GM21526 (cell line): ENCODE measurements at regions not wholly inside any gene's neighbourhood (a gene's known extent, or its start where the extent isn't known, plus 50 kb on each side); places are given as distances from the start of the nearest gene placed in this dataset.
"Not testable (repeated sequence)": the region's sequence is repeated elsewhere in the genome, so short reads cannot be mapped to it uniquely, and the experiment has no call there.

ENCODE experiments used
- ATAC-seq: cut with Tn5 transposase; IDR thresholded peaks from one replicate; pipeline ENCODE4 v1.9.1; 2021; ENCODE audit warnings: moderate library complexity; ENCODE audit not compliant: unreplicated experiment, low FRiP score

DNA sequence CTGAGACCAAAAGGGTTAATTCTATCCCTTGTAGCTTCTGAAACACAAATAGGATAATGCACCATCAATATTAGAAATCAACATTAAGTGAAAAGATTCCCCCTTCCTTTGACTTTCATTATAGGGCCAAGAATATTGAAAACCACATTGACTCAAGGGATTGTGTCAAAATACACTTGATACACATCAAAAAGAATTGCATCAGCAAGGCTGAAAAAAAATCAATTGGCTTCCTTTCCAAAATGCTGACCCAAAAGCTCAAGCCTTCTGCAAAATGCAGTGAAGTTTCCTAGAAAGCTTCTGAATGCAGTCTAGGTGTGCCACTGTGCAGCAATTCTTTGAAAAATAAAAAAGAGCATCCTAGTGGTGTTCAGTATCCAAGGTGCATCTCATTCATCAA lies 674.4 kb downstream of the TOX3 start:
- no peak for ATAC-seq

DNA sequence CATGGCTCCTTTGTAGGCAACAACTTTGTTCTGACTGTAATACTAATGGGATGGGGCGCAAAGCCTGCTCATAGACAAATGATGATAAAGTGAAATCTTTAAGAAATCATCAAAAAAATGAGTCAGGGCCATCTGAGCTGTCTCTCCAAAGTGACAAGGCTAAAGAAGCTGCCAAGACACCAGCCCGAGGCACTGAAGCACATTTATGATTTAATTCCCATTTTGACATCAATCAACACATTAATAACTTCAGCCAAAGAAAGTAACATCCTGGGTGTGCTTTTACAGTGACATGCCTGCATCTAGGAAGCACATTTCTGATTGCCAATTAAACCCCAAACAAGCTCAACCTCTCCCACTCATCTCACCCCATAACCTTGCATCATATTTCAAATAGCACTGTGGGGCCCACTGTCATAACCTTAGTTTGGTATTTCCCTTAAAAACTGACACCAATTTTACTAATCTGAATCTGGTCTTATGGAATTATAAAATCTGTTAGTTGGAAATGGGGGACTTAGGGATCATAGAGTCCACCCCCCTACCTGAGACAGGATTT lies 676.6 kb downstream of the TOX3 start:
- ATAC-seq: no peak

DNA sequence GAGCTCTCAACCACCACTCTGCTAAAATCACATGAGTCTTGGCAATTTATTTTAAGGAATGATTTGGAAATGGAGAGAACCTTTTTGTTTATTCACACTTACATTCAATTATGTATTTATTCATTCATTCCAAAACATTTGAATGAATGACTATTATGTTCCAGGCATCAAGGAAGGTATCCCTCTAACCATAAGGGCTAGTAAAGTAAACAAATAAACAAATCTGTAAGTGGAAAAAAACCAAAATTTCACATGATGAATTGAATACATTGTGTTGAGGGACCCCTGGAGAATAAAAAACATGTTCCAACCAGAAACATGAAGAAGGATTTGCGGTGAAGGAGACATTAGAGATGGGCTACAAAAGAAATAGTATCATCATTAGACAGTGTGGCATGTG lies 677.8 kb downstream of the TOX3 start:
- no peak for ATAC-seq

DNA sequence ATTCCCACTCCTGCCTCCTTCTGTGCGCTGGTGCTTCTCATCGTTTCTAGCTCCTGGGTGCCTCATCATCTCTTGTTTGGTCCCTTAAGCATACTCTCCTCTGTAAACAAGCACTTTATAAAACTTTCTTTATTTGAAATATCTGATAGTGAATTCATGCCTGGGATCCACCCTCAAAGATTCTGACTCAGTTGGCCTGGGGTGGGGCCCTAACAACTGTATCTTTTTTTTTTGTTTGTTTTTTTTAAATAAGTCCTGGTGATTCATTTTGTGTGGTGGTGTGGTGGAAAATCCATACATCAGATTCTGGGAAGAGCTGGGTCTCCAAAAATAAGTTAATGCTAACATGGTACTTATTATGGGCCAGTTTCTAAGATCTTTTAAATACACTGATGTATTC lies 678.3 kb downstream of the TOX3 start:
- ATAC-seq: no peak

DNA sequence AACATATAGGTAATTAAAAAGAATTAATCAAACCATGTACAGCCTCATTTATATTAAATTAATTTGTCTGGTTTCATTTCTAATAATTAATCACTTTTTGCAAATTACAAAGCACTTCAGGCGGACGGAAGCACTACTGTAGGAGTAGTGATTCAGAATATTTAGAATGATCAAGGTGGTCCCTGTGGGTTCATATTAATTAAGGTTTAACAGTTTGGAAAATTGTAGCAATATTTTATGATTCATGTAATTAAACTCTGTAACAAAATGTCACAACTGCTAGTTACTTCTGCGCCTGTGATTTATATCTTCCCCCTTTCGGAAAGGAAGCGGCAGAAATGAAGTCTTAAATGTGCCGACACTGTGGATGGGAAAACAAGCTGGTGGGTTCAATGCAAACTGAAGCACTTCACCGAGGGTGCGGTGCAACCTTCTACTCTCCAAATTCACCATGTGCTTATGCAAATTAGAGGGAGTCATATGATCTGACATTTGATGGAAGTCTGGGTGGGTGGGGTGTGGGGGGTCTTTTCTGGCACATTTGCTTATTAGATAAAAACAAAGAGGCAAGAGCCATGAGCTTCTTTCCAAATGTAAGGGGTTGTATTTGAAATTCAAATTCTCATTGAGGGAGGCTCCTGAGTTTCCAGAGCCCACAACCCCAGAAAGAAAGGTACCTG lies 679.4 kb downstream of the TOX3 start:
- no peak for ATAC-seq

DNA sequence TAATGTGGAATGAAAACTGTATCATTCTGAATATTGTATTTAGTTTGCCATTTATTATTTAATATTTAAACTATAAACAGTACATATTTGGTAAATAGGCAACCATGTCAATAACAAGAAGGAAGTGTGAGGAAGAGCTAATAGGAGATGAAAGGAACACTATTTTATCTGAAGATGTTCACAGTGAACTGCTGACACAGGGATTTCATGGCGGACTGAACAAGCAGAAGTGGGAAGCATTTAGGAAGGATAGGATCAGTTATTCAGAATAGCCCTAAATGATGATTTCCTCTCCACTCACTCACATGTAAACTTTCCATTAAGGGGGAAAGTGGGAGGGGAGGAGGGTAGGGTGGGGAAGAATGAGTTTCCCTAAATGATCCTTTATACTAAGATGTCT lies 682.4 kb downstream of the TOX3 start:
- no peak for ATAC-seq

DNA sequence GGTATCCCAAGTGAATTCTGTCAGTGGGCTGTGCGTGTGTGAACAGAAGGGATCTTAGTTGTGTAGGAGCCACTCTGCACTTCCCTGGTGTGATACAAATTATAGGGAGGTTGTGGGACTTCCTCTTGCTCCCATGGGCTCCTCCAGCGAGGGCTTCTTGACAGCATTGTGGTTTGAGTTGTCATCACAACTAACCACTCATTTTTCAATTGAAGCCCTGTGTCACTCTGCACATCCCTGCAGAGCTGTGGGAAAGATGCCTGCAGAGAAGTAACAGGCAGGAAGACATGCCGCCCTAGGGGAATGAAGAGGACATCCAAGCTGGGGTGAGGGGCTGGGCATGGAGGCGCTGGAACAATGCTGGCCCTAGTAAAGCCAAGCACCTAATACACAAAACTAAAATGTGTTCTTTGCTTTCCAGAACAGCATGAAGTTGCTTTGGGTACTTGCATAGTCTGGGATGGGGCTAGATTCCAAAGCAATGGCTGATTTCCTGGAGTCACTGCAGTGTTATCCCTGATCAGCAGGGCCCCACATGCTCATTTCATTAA lies 692.5 kb downstream of the TOX3 start:
- no peak for ATAC-seq

DNA sequence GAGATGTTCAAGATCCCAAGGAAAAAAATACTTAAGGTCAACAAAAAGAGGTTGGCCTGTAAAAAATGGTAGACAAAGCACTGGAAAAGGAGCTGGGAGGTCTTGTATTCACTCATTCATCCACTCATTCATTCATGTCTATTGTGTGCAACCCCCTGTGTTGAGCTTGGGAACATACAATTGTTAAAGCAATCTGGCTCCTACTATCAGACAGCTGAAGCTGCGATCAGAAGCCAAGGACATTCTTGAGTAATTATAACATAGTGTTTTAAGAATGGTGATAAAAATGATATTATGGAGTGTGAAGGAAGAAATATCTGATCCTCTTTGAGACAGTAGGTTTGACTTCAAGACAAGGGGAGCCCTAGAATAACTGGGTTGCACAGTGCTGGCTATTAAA lies 693.4 kb downstream of the TOX3 start:
- ATAC-seq: no peak

DNA sequence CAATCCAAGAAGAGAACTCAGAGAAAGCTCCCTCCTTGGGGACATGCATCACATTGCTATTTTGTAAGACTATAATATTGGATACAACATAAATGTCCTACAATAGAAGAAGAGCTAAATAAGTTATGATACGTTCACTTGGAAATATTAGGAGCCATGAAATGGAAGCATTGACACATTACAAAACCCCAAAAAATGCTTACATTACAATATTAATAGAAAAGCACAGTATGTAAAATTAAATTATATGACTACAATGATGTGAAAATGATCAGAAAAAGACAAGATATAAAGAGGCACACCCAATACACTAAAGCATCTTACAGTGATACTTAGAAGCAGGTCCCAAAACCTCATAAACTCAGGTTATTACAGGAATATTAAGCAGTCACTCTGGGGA lies 694.1 kb downstream of the TOX3 start:
- ATAC-seq: no peak

DNA sequence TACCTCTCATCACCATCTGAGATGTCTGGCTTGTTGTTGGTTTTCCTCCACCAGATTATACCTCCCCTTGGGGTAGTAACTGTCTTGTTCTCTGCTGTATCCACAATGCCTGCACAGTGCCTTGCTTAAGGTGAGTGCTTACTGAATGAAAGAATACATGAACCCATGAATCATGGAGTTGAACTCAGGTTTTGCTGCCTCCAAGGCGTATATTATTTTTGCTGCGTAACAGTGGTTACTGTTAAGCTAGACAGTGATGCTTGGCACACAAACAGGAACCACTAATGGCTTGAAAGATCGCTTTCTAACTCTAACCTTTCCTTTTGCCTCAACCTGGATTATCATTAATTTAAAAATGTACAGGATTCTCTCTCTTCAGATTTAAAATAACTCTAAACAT lies 695.8 kb downstream of the TOX3 start:
- ATAC-seq: no peak

DNA sequence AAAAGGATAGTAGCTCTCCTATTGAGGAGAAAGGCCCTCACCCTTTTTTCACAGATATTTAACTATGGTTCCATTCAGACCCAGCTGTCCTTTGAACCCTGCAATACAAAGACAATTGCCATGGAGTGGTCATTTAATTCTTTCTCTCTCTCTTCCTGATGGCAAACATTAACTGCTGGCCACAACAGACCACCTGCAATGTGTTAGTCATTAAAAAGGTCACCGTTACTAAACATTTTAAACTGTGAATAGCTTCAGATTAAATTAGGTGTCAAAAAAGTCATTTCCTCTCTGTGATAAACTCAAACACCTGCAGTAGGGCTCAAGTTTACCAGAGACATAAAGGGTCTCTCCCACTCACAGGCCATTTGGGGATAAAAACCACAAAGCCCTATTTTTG lies 697.2 kb downstream of the TOX3 start:
- ATAC-seq: no peak

DNA sequence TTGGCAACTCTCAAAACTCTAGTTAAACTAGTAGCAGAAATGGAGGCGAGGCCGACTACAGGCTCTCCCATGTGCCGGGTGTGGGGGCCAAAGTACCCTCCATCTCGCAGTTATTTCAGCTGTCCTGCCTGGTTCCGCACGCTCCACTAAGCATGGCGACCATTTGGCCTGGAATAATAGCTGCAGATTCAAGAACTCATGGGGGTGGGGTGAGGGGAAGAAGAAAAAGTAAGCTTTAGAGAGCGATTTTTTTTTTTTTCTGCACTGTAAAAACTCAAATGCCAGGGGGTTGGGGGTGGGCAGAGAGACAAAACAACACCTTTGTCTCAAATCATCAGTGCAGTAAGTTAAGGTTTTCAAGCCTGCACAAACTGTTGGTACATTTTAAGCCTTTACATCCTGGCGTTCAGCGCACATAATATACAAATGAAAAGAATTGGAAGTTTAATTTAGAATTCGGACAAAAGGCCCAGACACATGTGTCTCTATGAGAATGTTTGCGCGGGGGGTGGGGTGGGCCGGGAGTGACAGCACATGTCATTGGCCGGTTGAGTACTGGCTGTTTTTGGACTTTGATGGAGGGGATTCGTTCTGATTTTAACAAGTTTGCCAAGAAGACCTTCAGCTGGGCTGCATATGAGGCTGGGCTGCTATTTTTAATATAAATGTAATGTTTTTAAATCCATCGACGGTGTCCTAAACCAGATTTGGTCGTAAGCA lies 694.7 kb upstream of the SALL1 start:
- no peak for ATAC-seq

DNA sequence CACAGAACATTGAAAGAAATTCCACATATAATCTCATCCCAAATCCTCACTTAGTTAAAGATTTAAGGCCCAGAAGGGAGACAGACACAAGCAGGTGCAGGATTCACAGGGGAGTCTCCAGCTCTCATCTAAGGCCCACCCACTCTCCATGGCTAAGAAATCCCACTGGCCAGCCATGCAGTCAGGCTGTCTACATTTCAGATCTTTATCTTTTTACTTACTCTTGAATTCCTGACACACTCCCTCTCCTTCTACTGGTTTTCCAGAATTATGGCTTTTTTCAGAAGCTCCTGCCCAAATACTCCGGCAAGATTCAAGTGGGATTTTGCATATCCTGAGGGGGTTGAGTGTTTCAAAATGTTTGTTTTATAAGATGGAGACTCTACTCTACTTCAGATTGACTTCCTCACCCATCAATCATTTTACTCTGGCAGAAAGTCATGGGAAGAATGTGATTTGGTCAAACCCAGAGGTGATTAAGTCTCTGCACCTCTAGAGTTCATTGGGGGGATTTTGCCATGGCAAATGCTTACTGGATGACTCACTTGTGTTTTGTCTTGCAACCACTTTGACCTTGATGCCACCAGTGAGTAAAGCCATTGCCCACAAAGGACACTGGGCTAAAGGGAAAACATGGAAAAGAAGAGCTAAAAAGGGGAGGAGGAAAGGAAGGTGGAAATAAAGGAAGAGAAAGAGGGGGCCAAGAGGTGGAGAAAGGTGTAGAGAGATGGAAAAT lies 688.8 kb upstream of the SALL1 start:
- ATAC-seq: no peak

DNA sequence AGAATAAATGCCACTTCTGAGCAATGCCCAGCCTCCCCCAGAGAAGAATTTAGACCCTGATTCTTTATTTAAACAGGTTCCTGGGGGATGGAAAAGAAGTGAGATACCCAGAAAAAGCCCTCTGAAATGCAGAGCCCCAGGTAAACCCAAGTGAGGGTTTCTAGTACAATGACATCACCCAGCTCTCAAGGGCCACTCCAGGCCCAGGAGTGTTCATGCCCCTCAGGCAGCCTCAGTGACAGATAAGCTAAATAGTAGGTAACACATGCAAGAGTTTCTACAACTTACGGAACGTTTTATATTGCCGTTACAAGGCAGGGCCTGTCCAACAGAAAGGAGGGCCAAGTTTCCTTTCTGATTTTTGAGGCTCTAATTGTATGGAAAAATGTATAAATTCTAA lies 683.7 kb upstream of the SALL1 start:
- no peak for ATAC-seq

DNA sequence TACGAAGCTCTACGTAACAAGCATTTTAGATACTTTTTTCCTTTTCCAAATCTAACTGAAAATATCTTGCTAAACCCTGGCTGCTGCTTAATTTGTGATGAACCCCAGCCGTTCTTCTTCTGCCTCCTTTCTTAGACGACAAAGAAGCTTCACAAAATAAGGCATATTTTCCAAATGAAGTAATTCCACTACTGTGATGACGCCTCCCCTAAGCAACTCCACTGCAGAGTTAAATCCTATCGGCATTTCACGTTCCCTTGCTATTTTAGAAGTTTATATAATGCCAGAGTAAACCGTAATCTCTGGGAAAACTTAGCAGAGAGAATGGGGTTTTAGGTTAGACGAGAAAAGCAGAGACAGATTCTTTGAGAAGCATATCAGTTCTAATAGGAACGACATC lies 683.1 kb upstream of the SALL1 start:
- no peak for ATAC-seq

DNA sequence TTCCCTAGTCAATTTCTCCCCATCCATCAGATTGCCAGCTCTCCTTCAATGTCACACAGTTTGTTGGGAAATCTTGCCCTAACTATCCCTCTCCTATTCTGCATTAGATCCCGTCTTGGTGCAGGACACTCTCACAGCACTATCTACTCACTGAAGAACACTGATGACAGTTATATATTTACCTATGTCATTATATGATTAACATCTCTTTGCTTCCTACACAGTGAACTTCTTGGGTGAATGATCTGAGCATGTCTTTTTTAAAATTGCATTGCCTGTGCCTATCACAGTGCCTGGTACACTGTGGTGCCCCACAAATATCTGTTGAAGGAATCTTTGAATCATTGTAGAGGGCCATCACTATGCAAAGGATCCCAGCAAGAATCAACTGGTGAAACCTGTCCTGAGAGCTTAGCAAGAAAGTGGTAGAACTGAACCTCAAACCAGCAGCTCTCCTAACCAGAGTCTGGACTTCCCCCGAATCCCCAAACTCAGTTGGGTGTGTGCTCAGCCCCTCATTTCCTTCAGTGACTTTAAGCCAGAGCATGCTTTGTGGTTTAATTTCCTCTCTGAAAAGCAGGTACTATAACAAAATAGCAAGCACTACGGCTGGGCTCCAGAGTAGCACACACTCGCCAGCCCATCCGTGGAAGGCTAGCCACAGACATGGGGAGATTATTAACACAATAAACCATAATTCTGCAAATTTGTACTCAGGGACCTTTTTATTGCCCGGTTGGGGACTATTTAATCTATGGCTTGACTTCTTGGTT lies 680.7 kb upstream of the SALL1 start:
- ATAC-seq: no peak

DNA sequence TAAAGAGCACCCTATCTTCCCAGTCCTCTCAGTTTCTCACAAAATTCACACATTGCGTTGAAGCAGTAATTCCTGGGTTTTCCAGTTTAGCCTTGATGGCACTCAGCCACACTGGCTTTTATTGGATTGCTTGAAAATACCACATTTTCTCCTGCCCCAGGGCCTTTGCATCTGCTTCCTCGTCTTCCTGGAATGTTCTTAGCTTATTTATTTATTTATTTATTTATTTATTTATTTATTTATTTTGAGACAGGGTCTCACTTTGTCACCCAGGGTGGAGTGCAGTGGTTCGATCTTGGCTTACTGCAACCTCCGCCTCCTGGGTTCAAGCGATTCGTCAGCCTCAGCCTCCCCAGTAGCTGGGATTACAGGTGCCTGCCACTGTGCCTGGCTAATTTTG lies 680.0 kb upstream of the SALL1 start:
- not testable (repeated sequence) for ATAC-seq

DNA sequence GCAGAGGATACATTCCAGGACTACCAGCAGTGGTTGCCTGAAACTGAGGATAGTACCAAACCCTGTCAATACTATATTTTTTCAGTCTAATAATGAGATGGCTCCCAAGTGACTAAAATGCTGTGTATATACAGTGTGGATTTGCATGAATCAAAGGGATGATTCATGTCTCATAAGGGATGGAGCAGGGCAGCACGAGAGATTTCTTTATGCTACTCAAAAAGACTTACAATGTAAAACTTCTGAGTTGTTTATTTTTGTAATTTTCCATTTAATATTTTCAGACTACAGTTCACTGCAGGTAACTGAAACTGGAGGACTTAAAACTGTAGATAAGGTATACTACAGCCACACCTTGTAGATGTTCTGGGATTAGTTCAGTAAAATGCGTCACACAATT lies 674.7 kb upstream of the SALL1 start:
- no peak for ATAC-seq

DNA sequence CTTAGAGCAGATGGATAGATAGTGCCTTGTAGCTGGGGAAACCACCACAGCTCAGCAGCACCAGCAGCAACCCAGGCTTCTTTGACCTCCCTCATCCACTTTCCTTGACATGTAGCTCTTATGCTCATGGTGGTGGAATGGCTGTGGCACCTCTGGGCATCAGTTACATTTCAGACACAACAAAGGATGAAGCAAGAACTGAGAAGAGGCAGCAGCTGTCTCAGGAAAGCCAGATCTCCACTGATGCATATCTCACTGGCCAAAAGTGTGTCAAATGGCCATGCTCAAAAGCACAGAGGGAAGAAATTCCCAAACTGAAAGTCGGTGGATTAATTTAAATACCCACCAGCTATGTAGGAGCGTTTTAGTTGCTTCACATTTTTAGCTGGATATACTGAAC lies 671.4 kb upstream of the SALL1 start:
- ATAC-seq: no peak

DNA sequence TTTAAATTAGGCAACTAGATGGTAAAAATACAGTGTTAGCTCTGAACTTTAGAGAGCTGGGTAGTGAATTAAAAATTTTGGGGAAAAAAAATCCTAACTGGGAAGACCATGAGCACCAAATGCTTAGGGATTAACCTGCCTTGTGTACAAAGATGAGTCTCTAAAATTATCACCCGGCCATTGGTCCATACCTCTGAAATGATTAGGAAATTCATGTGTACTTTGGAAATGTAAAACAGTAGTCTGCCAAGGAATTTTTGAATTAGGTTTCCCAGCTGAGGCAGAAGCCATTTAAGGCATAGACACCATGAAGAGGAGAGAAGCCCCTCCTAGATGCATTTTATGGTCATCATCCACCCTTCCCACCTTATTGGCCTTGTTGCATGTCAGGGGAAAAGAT lies 670.5 kb upstream of the SALL1 start:
- ATAC-seq: no peak

DNA sequence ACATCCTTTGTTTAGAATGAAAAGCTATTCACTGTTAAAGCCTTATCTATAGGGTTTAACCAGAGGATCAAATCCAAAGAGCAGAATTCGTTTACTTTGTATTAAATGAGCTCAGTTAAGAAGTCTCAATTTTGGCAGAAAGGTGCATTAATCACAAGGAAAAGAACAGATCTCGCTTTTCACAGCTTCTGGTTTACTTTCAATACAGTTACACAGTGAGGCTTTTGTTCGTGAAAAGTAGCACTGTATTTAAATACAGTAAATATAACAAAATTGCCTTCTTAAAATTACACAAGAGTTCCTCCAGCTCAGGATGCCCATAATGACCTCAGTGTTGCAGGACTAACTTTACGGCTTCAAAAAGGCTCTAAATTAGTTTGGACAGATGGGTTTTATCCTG lies 669.1 kb upstream of the SALL1 start:
- no peak for ATAC-seq
